Testis (tissue), 2 donors: ENCODE measurements at regions not wholly inside any gene's neighbourhood (a gene's known extent, or its start where the extent isn't known, plus 50 kb on each side); places are given as distances from the start of the nearest gene placed in this dataset.

Experiments used
- POLR2A ChIP-seq: fragments of 450-650 bp; IDR thresholded peaks from one replicate; pipeline ENCODE4 v1.6.1; 2017; ENCODE audit warnings: antibody characterized with exemption, mild to moderate bottlenecking, moderate library complexity
- TF ChIP-seq, protein P1 (sequence below), 3 experiments: fragments of 450-650 bp in 2 of 3; fragments of 200-600 bp in 1 of 3; sonication (generic) in 1 of 3; IDR thresholded peaks; one replicate each; pipeline ENCODE4 v1.5.1; 2016 to 2019; ENCODE audit warnings: antibody characterized with exemption in 3 of 3, mild to moderate bottlenecking in 2 of 3, moderate library complexity in 1 of 3

DNA sequence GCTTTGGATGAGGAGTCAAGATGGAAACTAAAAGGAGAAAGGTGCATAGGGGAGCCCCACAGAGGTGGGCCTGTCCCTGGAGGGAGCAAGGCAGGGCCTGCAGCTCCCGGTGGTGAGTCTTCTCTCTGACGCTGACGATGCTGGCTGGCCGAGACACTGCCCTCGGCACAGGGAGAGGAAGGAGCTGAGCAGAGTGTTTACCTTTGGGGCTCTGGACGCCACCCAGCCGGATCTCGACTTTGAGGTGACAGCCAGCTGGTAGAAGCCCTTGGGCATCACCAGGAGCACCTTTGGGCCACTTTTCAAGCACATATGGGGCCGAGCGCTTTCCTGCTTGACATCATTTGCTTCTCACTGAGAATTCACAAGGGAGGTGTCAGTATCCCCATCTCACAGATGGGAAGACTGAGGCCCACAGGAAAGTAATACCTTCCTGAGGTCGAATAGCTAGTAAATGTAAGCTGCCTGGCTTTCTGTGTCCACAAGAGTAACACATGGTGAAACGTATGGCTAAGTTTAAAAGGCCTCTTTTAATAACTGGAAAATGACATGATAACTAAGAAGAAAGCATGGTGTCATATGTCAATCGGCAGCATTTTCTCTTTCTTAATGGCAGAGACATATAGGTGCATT is 294.3 kb upstream of the TNRC6C start:
- TF ChIP-seq, protein P1, sequence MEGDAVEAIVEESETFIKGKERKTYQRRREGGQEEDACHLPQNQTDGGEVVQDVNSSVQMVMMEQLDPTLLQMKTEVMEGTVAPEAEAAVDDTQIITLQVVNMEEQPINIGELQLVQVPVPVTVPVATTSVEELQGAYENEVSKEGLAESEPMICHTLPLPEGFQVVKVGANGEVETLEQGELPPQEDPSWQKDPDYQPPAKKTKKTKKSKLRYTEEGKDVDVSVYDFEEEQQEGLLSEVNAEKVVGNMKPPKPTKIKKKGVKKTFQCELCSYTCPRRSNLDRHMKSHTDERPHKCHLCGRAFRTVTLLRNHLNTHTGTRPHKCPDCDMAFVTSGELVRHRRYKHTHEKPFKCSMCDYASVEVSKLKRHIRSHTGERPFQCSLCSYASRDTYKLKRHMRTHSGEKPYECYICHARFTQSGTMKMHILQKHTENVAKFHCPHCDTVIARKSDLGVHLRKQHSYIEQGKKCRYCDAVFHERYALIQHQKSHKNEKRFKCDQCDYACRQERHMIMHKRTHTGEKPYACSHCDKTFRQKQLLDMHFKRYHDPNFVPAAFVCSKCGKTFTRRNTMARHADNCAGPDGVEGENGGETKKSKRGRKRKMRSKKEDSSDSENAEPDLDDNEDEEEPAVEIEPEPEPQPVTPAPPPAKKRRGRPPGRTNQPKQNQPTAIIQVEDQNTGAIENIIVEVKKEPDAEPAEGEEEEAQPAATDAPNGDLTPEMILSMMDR (IDR thresholded peaks at IDR 0.05) = no peak
- no peak for TF ChIP-seq POLR2A
